GM12873 (cell line): ENCODE measurements at regions not wholly inside any gene's neighbourhood (a gene's known extent, or its start where the extent isn't known, plus 50 kb on each side); places are given as distances from the start of the nearest gene placed in this dataset.

Source experiments
- CTCF ChIP-seq: IDR thresholded peaks from 2 replicates; pipeline ENCODE4 v1.5.1; 2012; ENCODE audit warnings: low read depth, mild to moderate bottlenecking, moderate library complexity, low read length, control low read depth; ENCODE audit not compliant: insufficient read depth; ENCODE audit errors: missing control alignments

GRCh38 chr2:503288-503999 is 173.8 kb downstream of the TMEM18 start:
- no peak for TF ChIP-seq CTCF

- no peak for TF ChIP-seq CTCF
Measured at GRCh38 chr2:502831-503230, 174.4 kb downstream of the TMEM18 start.

GRCh38 chr2:501667-502066 is 175.5 kb downstream of the TMEM18 start:
- TF ChIP-seq CTCF: no peak

GRCh38 chr2:501130-501529 is 176.1 kb downstream of the TMEM18 start:
- TF ChIP-seq CTCF: peak; percentile 13

GRCh38 chr2:499726-500125 is 177.5 kb downstream of the TMEM18 start:
- no peak for TF ChIP-seq CTCF

GRCh38 chr2:498493-499178 is 178.6 kb downstream of the TMEM18 start:
- no peak for TF ChIP-seq CTCF

GRCh38 chr2:497770-498492 is 179.3 kb downstream of the TMEM18 start:
- TF ChIP-seq CTCF: no peak
